HCT116 (cell line): ENCODE measurements at regions not wholly inside any gene's neighbourhood (a gene's known extent, or its start where the extent isn't known, plus 50 kb on each side); places are given as distances from the start of the nearest gene placed in this dataset.

ENCODE experiments used
- ATAC-seq: fragments of 200-7000 bp; cut with Tn5 transposase; 2 replicates; pipeline ENCODE4 v1.9.1; 2020; ENCODE audit warnings: mild to moderate bottlenecking, moderate library complexity
- BruUV-seq: library from RNA; stranded (reverse); fragments of 400-500 nt; replicated peaks from 2 replicates; lab custom pipeline; 2021; lab: Mats Ljungman, UMichigan
- CTCF ChIA-PET: fragments of 300-600 bp; sonication (Branson Sonifier 250); formaldehyde crosslinking; loops from one replicate; lab custom pipeline; 2021; ENCODE audit warnings: antibody characterized with exemption; lab: Charles Lee
- POLR2A ChIA-PET: fragments of 300-600, 350-600 bp; sonication (Branson Sonifier 250); formaldehyde crosslinking; loops from one replicate; lab custom pipeline; 2021; ENCODE audit warnings: antibody characterized with exemption; lab: Charles Lee
- RAD21 ChIA-PET, 2 experiments: fragments of 300-600 bp; sonication (Branson Sonifier 250); formaldehyde crosslinking; loops; one replicate each; lab custom pipeline; 2023; ENCODE audit warnings: low total read pairs in 2 of 2; ENCODE audit not compliant: uncharacterized antibody in 2 of 2, unreplicated experiment in 2 of 2, low non-redundant PET in 1 of 2; lab: Charles Lee
- DNase-seq: peaks from one replicate; pipeline ENCODE4 v3.0.0-alpha.2; 2010; ENCODE audit warnings: low read depth, low spot score
- H2AFZ ChIP-seq: fragments of 200-600 bp; shearing (Covaris generic), sonication (generic); 2 replicates; pipeline ENCODE4 v1.6.1; 2017; ENCODE audit warnings: low read depth, mixed run types, mixed read lengths, antibody characterized with exemption, low read length; ENCODE audit not compliant: poor library complexity, severe bottlenecking
- H3K27ac ChIP-seq: 2 replicates; pipeline ENCODE4 v1.5.1; 2012; ENCODE audit warnings: low read depth, low read length
- H3K27me3 ChIP-seq: fragments of 200-600 bp; sonication (generic); 2 replicates; pipeline ENCODE4 v1.6.1; 2016; ENCODE audit warnings: mixed run types, low read length, mixed read lengths; ENCODE audit not compliant: insufficient read depth
- H3K36me3 ChIP-seq, 2 experiments: fragments of 200-500 bp in 1 of 2; fragments of 200-600 bp in 1 of 2; sonication (Bioruptor generic) in 1 of 2; sonication (generic) in 1 of 2; 2 replicates each; pipeline versions ENCODE4 v1.5.1 to v1.6.1; 2014 to 2016; ENCODE audit warnings: low read length in 2 of 2, inconsistent platforms in 1 of 2, mixed read lengths in 1 of 2, mixed run types in 1 of 2; ENCODE audit not compliant: insufficient read depth in 2 of 2, control insufficient read depth in 1 of 2
- H3K4me1 ChIP-seq, 2 experiments: fragments of 200-600 bp in 1 of 2; sonication (generic) in 1 of 2; 2 replicates each; pipeline versions ENCODE4 v1.5.1 to v1.6.1; 2012 to 2017; ENCODE audit warnings: low read length in 2 of 2, inconsistent platforms in 1 of 2, mild to moderate bottlenecking in 1 of 2, mixed read lengths in 1 of 2, mixed run types in 1 of 2, moderate library complexity in 1 of 2; ENCODE audit not compliant: insufficient read depth in 2 of 2, control insufficient read depth in 1 of 2
- H3K4me2 ChIP-seq: fragments of 200-600 bp; sonication (generic); 2 replicates; pipeline ENCODE4 v1.6.1; 2017; ENCODE audit warnings: mixed run types, low read length, mixed read lengths
- H3K4me3 ChIP-seq, 2 experiments: fragments of 200-600 bp in 1 of 2; sonication (generic) in 1 of 2; replicated peaks in 1 of 2; 2 replicates each; pipeline ENCODE4 v1.5.1; 2011 to 2016; ENCODE audit warnings: low read length in 2 of 2, control low read depth in 1 of 2, low read depth in 1 of 2, mild to moderate bottlenecking in 1 of 2, mixed read lengths in 1 of 2, mixed run types in 1 of 2
- H3K79me2 ChIP-seq: fragments of 200-600 bp; sonication (generic); 2 replicates; pipeline ENCODE4 v1.6.1; 2017; ENCODE audit warnings: mild to moderate bottlenecking, mixed run types, low read length, moderate library complexity, mixed read lengths; ENCODE audit not compliant: insufficient read depth
- H3K9ac ChIP-seq: fragments of 200-600 bp; sonication (generic); 2 replicates; pipeline ENCODE4 v1.6.1; 2016; ENCODE audit warnings: low read length, mixed read lengths
- H3K9me2 ChIP-seq: fragments of 200-600 bp; sonication (generic), shearing (Covaris generic); 2 replicates; pipeline ENCODE4 v1.6.1; 2017; ENCODE audit warnings: mixed run types, mild to moderate bottlenecking, moderate library complexity; ENCODE audit not compliant: insufficient read depth
- H3K9me3 ChIP-seq, 2 experiments: fragments of 200-500 bp in 1 of 2; fragments of 200-600 bp in 1 of 2; sonication (Bioruptor generic) in 1 of 2; sonication (generic) in 1 of 2; 2 replicates each; pipeline ENCODE4 v1.6.1; 2014 to 2017; ENCODE audit warnings: low read length in 2 of 2, mixed read lengths in 2 of 2, inconsistent platforms in 1 of 2, low read depth in 1 of 2, mild to moderate bottlenecking in 1 of 2, mixed run types in 1 of 2, moderate library complexity in 1 of 2; ENCODE audit not compliant: control insufficient read depth in 1 of 2, insufficient read depth in 1 of 2
- H4K20me1 ChIP-seq: fragments of 200-600 bp; sonication (generic), shearing (Covaris generic); 2 replicates; pipeline ENCODE4 v1.6.1; 2017; ENCODE audit warnings: mixed run types, mild to moderate bottlenecking, moderate library complexity; ENCODE audit not compliant: insufficient read depth
- CBX3 ChIP-seq: IDR thresholded peaks from 2 replicates; pipeline ENCODE4 v1.6.1; 2012; ENCODE audit warnings: low read depth
- CTCF ChIP-seq, 3 experiments: fragments of 200-600 bp in 1 of 3; sonication (generic) in 1 of 3; IDR thresholded peaks in 2 of 3; conservative IDR thresholded peaks in 1 of 3; 2 replicates each; pipeline ENCODE4 v1.5.1; 2012 to 2017; ENCODE audit warnings: low read depth in 2 of 3, low read length in 2 of 3, antibody characterized with exemption in 1 of 3, borderline replicate concordance in 1 of 3, control low read depth in 1 of 3, mild to moderate bottlenecking in 1 of 3, mixed read lengths in 1 of 3, mixed run types in 1 of 3, moderate library complexity in 1 of 3; ENCODE audit not compliant: insufficient read depth in 1 of 3
- EGR1 ChIP-seq: IDR thresholded peaks from 2 replicates; pipeline ENCODE4 v1.6.1; 2012; ENCODE audit warnings: low read depth
- ELF1 ChIP-seq: IDR thresholded peaks from 2 replicates; pipeline ENCODE4 v1.6.1; 2012; ENCODE audit warnings: low read depth, borderline replicate concordance
- EZH2 ChIP-seq: fragments of 200-600 bp; sonication (generic); IDR thresholded peaks from 2 replicates; pipeline ENCODE4 v1.6.1; 2017; ENCODE audit warnings: antibody characterized with exemption, mixed run types
- EZH2phosphoT487 ChIP-seq: fragments of 200-600 bp; IDR thresholded peaks from 2 replicates; pipeline ENCODE4 v1.6.1; 2018; ENCODE audit warnings: antibody characterized with exemption, borderline replicate concordance
- JUND ChIP-seq: IDR thresholded peaks from 2 replicates; pipeline ENCODE4 v1.6.1; 2012
- POLR2A ChIP-seq: IDR thresholded peaks from 2 replicates; pipeline ENCODE4 v1.7.0; 2011; ENCODE audit warnings: borderline replicate concordance; ENCODE audit not compliant: insufficient read depth, insufficient read length; ENCODE audit errors: extremely low read depth
- SIN3A ChIP-seq: IDR thresholded peaks from 2 replicates; pipeline ENCODE4 v1.6.1; 2012; ENCODE audit warnings: low read depth
- ZFX ChIP-seq: fragments of 450-650 bp; IDR thresholded peaks from 2 replicates; pipeline ENCODE4 v1.6.1; 2017
- intact Hi-C: fragments of 100-400 bp; cut with micrococcal nuclease; formaldehyde crosslinking; loops from 2 replicates; pipeline ENCODE4 v1.10.0; 2022

DNA sequence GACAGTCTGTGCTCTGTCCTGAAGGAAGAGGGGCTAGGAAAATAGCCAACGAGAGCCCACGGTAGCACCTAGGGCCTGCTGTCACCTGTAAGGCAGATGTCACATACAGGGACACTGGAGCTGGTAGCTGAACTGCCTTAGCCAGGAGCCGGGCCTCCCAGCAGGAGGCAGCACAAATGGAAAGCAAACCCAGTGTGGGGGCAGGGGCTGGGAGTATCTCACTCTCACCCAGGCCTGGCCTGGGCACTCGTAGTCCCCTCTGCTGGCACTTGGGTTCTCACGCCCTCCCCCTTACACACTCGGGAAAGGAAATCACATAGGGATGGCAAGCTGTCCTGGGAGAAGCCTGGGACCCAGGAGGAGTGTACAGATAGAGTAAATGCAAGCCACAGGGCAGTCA lies 173.1 kb upstream of the CHRNA7 start (continued):
- TF ChIP-seq POLR2A: no peak
- TF ChIP-seq SIN3A: no peak
- TF ChIP-seq ZFX: no peak
- TF ChIP-seq CBX3: no peak
- no peak for TF ChIP-seq JUND
- TF ChIP-seq EGR1: no peak
- no peak for TF ChIP-seq CTCF (IDR thresholded peaks at IDR 0.05 in 2 of 3, conservative IDR thresholded peaks at IDR 0.05 in 1 of 3; ENCODE audit: borderline replicate concordance in 1 of 3, insufficient read depth in 1 of 3, low read depth in 2 of 3, low read length in 2 of 3)

DNA sequence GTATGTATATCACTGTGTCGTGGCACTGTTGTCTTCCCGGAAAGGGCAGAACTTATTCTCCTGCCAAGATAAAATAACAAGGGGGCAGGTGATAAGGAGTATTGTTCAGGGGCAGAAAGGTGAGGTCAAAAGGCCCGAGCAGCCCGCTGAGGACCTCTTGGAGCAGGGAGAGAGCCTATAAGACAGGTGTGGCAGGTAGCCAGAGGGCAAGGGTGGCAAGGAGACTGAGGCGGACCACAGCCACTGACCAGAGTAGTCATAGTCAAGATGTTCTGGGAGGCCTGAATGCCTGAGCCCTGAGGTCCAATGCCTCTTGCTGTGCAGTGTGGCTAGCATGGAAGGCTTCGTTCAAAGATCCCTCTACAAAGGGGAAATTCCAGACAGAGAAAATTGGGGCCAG lies 172.3 kb upstream of the CHRNA7 start:
- Histone ChIP-seq H3K4me2 (no peak overlapping the region), H2AFZ (no peak overlapping the region), H3K27me3 (peaks cover 8% of the 10 kb centered on the region), H3K79me2 (no peaks in the 10 kb centered on the region), H3K4me1 (no peaks in the 10 kb centered on the region), H3K4me3 (no peak overlapping the region), H3K36me3 (no peaks in the 10 kb centered on the region), H3K9me3 (no peaks in the 10 kb centered on the region), H3K9me2 (no peaks in the 10 kb centered on the region), H4K20me1 (no peaks in the 10 kb centered on the region), H3K27ac (no peak overlapping the region), H3K9ac (no peak overlapping the region)
- RAD21 ChIA-PET: no interaction called here
- intact Hi-C loops: no loop called here
- POLR2A ChIA-PET: no interaction called here
- CTCF ChIA-PET: no interaction called here
- no peak for TF ChIP-seq EZH2phosphoT487
- TF ChIP-seq ELF1: no peak
- TF ChIP-seq EZH2: no peak
- DNase-seq: no peak
- no TSS peak for BruUV-seq
- no peak for ATAC-seq
